ENCODE measurements at regions not wholly inside any gene's neighbourhood (a gene's known extent, or its start where the extent isn't known, plus 50 kb on each side); places are given as distances from the start of the nearest gene placed in this dataset.

- no peaks in the 10 kb centered on the region for H3K9me3 ChIP-seq
- TF ChIP-seq FOXM1 (IDR thresholded peaks at IDR 0.05; ENCODE audit: low read depth) (no peak), MEF2A (IDR thresholded peaks at IDR 0.05; ENCODE audit: borderline replicate concordance, low read depth) (no peak), TEAD4 (IDR thresholded peaks at IDR 0.05; ENCODE audit: borderline replicate concordance, insufficient read depth) (no peak), IRF3 (IDR thresholded peaks at IDR 0.05; ENCODE audit: low read depth, low read length) (no peak), TAF1 (IDR thresholded peaks at IDR 0.05; ENCODE audit: borderline replicate concordance, low read depth, low read length) (no peak), JUND (IDR thresholded peaks at IDR 0.05) (no peak), MAX (IDR thresholded peaks at IDR 0.05; ENCODE audit: low read depth) (no peak), GATA2 (CRISPR knock-in tag; IDR thresholded peaks at IDR 0.05) (no peak), RAD21 (IDR thresholded peaks at IDR 0.05; ENCODE audit: low read length) (no peak), USF2 (IDR thresholded peaks at IDR 0.05; ENCODE audit: borderline replicate concordance, low read depth, low read length) (no peak)
- no peak overlapping the region for H3K9ac ChIP-seq
- POLR2A ChIA-PET = no interaction called here
- WGBS (ENCODE audit: low lambda C conversion rate) = 28% methylated on average over 3 of the region's 3 CpGs
- H3K27me3 ChIP-seq (ENCODE audit: insufficient read depth) = no peaks in the 10 kb centered on the region
- H2AFZ ChIP-seq (ENCODE audit: low read depth) = no peak overlapping the region
- H3K9me2 ChIP-seq = 0 out of 2 replicates have a peak, but pooled peaks cover 5% of the 10 kb centered on the region
- no peak overlapping the region for H3K4me3 ChIP-seq (ENCODE audit: low read depth in 2 of 2, low read length in 1 of 2)
- H3K79me2 ChIP-seq (ENCODE audit: insufficient read depth) = no peaks in the 10 kb centered on the region
- H3K27ac ChIP-seq (ENCODE audit: low read depth in 2 of 2, low read length in 1 of 2) = no peak overlapping the region
- H4K20me1 ChIP-seq (ENCODE audit: insufficient read depth) = no peaks in the 10 kb centered on the region
- no peaks in the 10 kb centered on the region for H3K4me1 ChIP-seq (ENCODE audit: control insufficient read depth in 1 of 2, insufficient read depth in 2 of 2, low read depth in 1 of 2, low read length in 1 of 2)
- H3K36me3 ChIP-seq (replicated peaks in 1 of 2; ENCODE audit: control insufficient read depth in 1 of 2, insufficient read depth in 2 of 2, low read length in 1 of 2) = no peaks in the 10 kb centered on the region
- no peaks in the 10 kb centered on the region for H3F3A ChIP-seq (replicated peaks; ENCODE audit: insufficient read depth)
- no peak for DNase-seq
- no peak overlapping the region for H3K4me2 ChIP-seq
- CTCF ChIA-PET = no interaction called here
Measured at GRCh38 chr11:127330044-127330443, 329.5 kb upstream of the KIRREL3 start.

GRCh38 chr11:127308291-127308690 is 307.7 kb upstream of the KIRREL3 start:
- Histone ChIP-seq H3F3A (replicated peaks; ENCODE audit: insufficient read depth) (no peaks in the 10 kb centered on the region), H3K79me2 (ENCODE audit: insufficient read depth) (no peaks in the 10 kb centered on the region), H3K9ac (no peak overlapping the region), H3K4me1 (ENCODE audit: control insufficient read depth in 1 of 2, insufficient read depth in 2 of 2, low read depth in 1 of 2, low read length in 1 of 2) (no peaks in the 10 kb centered on the region), H3K27me3 (ENCODE audit: insufficient read depth) (no peaks in the 10 kb centered on the region), H3K9me3 (no peaks in the 10 kb centered on the region; the same call in 1 of the 2 replicates), H3K4me2 (no peak overlapping the region), H3K27ac (ENCODE audit: low read depth in 2 of 2, low read length in 1 of 2) (no peak overlapping the region), H4K20me1 (ENCODE audit: insufficient read depth) (no peaks in the 10 kb centered on the region), H3K4me3 (ENCODE audit: low read depth in 2 of 2, low read length in 1 of 2) (no peak overlapping the region), H3K9me2 (no peaks in the 10 kb centered on the region), H2AFZ (ENCODE audit: low read depth) (no peak overlapping the region), H3K36me3 (replicated peaks in 1 of 2; ENCODE audit: control insufficient read depth in 1 of 2, insufficient read depth in 2 of 2, low read length in 1 of 2) (no peaks in the 10 kb centered on the region)
- DNase-seq = no peak
- CTCF ChIA-PET = no interaction called here
- POLR2A ChIA-PET = no interaction called here
- 11% methylated on average over 2 of the region's 2 CpGs for WGBS (ENCODE audit: low lambda C conversion rate)
- no peak for TF ChIP-seq RAD21 (IDR thresholded peaks at IDR 0.05; ENCODE audit: low read length)
- TF ChIP-seq ELF1 (IDR thresholded peaks at IDR 0.05) = no peak
- TF ChIP-seq RCOR1 (IDR thresholded peaks at IDR 0.05; ENCODE audit: low read length) = no peak
- no peak for TF ChIP-seq NFIC (IDR thresholded peaks at IDR 0.05; ENCODE audit: borderline replicate concordance)
- TF ChIP-seq RXRA (IDR thresholded peaks at IDR 0.05; ENCODE audit: borderline replicate concordance, low read depth) = no peak
- TF ChIP-seq MAX (IDR thresholded peaks at IDR 0.05; ENCODE audit: low read depth) = no peak
- TF ChIP-seq CTCF (IDR thresholded peaks at IDR 0.05) = no peak
- TF ChIP-seq NRF1 (IDR thresholded peaks at IDR 0.05; ENCODE audit: low read depth, low read length) = no peak
- no peak for TF ChIP-seq SMC3 (IDR thresholded peaks at IDR 0.05; ENCODE audit: low read depth, low read length)
- TF ChIP-seq MXI1 (IDR thresholded peaks at IDR 0.05; ENCODE audit: low read depth, low read length) = no peak
- no peak for TF ChIP-seq USF2 (IDR thresholded peaks at IDR 0.05; ENCODE audit: borderline replicate concordance, low read depth, low read length)
- TF ChIP-seq PBX3 (IDR thresholded peaks at IDR 0.05) = no peak
- TF ChIP-seq TAF1 (IDR thresholded peaks at IDR 0.05; ENCODE audit: borderline replicate concordance, low read depth, low read length) = no peak
- no peak for TF ChIP-seq YY1 (IDR thresholded peaks at IDR 0.05; ENCODE audit: low read depth)
- TF ChIP-seq GABPA (IDR thresholded peaks at IDR 0.05; ENCODE audit: low read depth) = no peak
- TF ChIP-seq IRF3 (IDR thresholded peaks at IDR 0.05; ENCODE audit: low read depth, low read length) = no peak

Data from SK-N-SH (cell line).